ENCODE measurements at regions not wholly inside any gene's neighbourhood (a gene's known extent, or its start where the extent isn't known, plus 50 kb on each side); places are given as distances from the start of the nearest gene placed in this dataset.

DNA sequence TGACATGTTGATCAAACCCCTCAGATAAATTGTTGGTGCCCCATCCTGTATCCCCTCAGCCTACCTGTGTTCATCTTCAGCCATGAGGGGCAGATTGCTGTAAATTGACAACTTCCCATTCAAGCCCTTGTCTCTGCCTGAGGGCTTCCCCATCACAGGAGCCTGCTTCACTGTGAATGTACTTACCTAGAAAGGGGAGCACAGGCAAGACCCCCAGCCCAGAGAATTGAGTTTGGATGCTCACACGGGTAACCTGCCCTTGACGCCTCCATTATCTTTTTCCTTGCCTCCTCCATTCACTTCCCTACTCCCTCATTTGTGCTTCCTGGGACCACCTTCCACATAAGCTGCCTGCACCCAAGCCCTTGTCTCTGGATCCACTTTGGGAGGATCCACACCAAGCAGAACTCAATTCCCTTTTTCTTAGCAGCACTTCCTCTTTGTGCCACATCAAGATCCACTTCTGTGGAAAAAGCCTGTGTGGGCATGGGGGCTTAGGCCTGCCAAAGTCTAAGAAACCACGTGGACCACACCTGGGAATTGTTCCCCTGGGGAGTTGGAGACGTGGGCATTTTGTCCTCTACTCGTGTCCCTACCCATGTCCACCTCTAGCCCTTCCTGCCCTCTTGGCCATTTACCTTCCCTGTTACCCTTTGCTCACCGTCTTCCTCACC is 103.4 kb upstream of the FOXA2 start:
- Histone ChIP-seq H3K27ac (no peak overlapping the region), H3K27me3 (peaks cover 0 to 11% (median 0%) of the 10 kb centered on the region in 9 donors), H3K9me3 (no peaks in the 10 kb centered on the region), H3K4me3 (no peak overlapping the region), H3K4me1 (peaks cover 0 to 28% (median 12%) of the 10 kb centered on the region in 12 donors), H3K36me3 (no peaks in the 10 kb centered on the region)
- DNase-seq, result no peak
- WGBS, 4 donors, result 75 to 82% (median 81%) methylated on average over 6 of the region's 6 CpGs
- ATAC-seq, result no peak
- intact Hi-C loops (cut with DNase I), result loop anchor here in 4 of 10 donors (2.0 to 10.0 kb wide), 4 partner anchors 233 to 757 kb away; partner anchors contain the start of gene THBD (in 1 of the 4)
- no peak for TF ChIP-seq POLR2A (IDR thresholded peaks at IDR 0.05)
- TF ChIP-seq, protein P1, sequence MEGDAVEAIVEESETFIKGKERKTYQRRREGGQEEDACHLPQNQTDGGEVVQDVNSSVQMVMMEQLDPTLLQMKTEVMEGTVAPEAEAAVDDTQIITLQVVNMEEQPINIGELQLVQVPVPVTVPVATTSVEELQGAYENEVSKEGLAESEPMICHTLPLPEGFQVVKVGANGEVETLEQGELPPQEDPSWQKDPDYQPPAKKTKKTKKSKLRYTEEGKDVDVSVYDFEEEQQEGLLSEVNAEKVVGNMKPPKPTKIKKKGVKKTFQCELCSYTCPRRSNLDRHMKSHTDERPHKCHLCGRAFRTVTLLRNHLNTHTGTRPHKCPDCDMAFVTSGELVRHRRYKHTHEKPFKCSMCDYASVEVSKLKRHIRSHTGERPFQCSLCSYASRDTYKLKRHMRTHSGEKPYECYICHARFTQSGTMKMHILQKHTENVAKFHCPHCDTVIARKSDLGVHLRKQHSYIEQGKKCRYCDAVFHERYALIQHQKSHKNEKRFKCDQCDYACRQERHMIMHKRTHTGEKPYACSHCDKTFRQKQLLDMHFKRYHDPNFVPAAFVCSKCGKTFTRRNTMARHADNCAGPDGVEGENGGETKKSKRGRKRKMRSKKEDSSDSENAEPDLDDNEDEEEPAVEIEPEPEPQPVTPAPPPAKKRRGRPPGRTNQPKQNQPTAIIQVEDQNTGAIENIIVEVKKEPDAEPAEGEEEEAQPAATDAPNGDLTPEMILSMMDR (IDR thresholded peaks at IDR 0.05), result no peak

DNA sequence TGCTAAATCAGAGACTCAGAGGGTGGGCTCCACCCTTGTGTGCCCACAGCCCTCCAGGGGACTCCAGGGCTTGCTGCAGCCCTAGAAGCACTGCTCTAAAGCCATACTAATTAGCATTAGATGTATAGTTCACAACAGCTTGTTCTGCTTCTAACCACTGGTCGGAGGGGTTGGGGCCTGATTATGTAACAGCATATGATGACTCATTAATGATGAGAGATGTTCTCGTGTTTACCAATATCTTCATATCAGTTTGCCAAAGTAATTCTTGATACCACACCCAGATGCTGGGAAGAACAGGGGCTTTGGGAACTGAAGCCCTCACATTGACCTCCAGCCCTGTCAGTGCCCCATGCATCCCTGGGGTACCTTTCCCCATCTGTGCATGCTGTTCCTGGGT is 104.1 kb upstream of the FOXA2 start:
- 75 to 85% (median 84%) methylated on average over 2 of the region's 2 CpGs for WGBS, 4 donors
- TF ChIP-seq, protein P1 (IDR thresholded peaks at IDR 0.05), result no peak
- no peak for TF ChIP-seq POLR2A (IDR thresholded peaks at IDR 0.05)
- ATAC-seq, result no peak
- H3K27me3 ChIP-seq, result peaks cover 0 to 5% (median 0%) of the 10 kb centered on the region in 9 donors
- H3K27ac ChIP-seq, result no peak overlapping the region
- intact Hi-C loops (cut with DNase I), result loop anchor here in 4 of 10 donors (2.0 to 10.0 kb wide), 4 partner anchors 234 to 756 kb away; partner anchors contain the start of gene THBD (in 1 of the 4)
- H3K9me3 ChIP-seq, result no peaks in the 10 kb centered on the region
- no peak for DNase-seq
- peaks cover 0 to 28% (median 12%) of the 10 kb centered on the region in 12 donors for H3K4me1 ChIP-seq
- no peaks in the 10 kb centered on the region for H3K36me3 ChIP-seq
- no peak overlapping the region for H3K4me3 ChIP-seq

DNA sequence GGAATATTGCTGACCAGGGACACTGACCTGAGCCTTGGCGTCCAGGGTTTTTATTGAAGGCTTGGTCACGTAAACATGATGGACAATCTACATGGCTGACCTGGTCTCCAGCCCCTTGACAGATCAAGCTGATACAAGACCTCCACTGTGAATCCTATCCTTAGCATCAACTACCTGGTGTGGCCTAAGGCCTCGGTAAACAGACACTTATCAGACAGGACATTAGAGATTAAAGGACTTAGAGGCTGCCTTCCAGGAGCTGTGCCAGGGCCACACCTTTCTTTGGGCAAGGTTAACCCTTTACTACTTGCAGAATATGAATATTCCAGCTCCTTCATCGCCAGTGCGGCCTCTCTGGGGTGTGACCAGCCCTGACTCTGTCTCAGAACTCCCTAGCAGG is 104.9 kb upstream of the FOXA2 start:
- DNase-seq (no peak), ATAC-seq (no peak)
- H3K9me3 ChIP-seq, result no peaks in the 10 kb centered on the region
- H3K27ac ChIP-seq, result no peak overlapping the region
- no peak overlapping the region for H3K4me3 ChIP-seq
- no peaks in the 10 kb centered on the region for H3K36me3 ChIP-seq
- 67 to 79% (median 75%) methylated on average over 5 of the region's 5 CpGs for WGBS, 4 donors
- TF ChIP-seq, protein P1 (IDR thresholded peaks at IDR 0.05), result no peak
- no peak for TF ChIP-seq POLR2A (IDR thresholded peaks at IDR 0.05)
- peaks cover 0 to 27% (median 10%) of the 10 kb centered on the region in 12 donors for H3K4me1 ChIP-seq
- H3K27me3 ChIP-seq, result peaks cover 0 to 3% (median 0%) of the 10 kb centered on the region in 9 donors
- intact Hi-C loops (cut with DNase I), result loop anchor here in 4 of 10 donors (2.0 to 10.0 kb wide), 4 partner anchors 234 to 756 kb away; partner anchors contain the start of gene THBD (in 1 of the 4)

DNA sequence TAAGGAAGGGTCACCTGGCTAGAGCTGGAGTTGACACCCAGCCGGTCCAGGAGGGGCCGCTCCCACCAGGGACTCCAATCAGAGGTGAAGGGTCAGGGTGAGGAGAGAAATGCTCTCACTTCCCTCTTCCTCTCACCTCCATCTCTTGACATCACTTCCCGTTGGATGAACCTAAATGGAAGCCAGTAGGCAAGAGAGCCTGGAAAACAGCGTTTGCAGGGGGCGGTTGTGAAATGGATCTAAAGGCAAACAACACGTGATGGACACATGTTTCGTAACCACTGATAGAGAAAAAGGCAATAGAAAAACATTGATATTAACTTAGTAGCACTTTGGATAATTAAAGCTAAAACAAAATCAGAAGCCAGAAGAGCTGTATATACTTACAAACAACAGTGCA is 105.6 kb upstream of the FOXA2 start:
- intact Hi-C loops (cut with DNase I), result loop anchor here (2.0 to 10.0 kb wide), 22 partner anchors 162 to 755 kb away; partner anchors contain the start of gene THBD (in 5 of the 10)
- H3K4me1 ChIP-seq, result peaks cover 0 to 20% (median 7%) of the 10 kb centered on the region in 12 donors
- TF ChIP-seq, protein P1 (IDR thresholded peaks at IDR 0.05), result no peak
- no peak for TF ChIP-seq POLR2A (IDR thresholded peaks at IDR 0.05)
- DNase-seq (no peak), ATAC-seq (no peak)
- no peak overlapping the region for H3K4me3 ChIP-seq
- WGBS, 4 donors, result 83 to 92% (median 91%) methylated on average over 7 of the region's 7 CpGs
- H3K27ac ChIP-seq, result peak overlapping the region in 1 of 12 donors; percentile 29
- H3K9me3 ChIP-seq, result no peaks in the 10 kb centered on the region
- no peaks in the 10 kb centered on the region for H3K36me3 ChIP-seq
- peaks cover 0 to 3% (median 0%) of the 10 kb centered on the region in 9 donors for H3K27me3 ChIP-seq

Measured in heart left ventricle (tissue), 16 donors.